ENCODE measurements at regions not wholly inside any gene's neighbourhood (a gene's known extent, or its start where the extent isn't known, plus 50 kb on each side); places are given as distances from the start of the nearest gene placed in this dataset.

DNA sequence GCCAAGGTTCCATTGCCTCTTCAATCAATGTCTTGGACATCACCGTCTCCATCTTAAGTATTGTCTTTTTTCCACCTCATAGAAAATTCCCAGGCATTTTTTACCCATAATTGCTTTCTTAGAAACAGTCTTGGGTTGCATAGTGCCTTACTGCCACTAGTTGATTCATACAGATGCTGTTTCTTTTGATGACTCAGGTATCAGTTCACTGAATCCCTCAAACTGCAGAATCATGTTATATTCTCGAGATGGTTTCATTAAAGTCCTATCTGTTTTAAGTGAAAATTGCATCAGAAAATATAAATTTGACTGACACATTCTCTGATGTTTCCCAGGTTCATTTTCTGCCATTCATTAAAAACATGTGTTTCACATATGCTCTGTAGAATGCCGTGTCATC lies 1489.1 kb downstream of the BRINP3 start:
- no peak for DNase-seq
- no peak overlapping the region for H3K4me3 Mint-ChIP-seq
- TF ChIP-seq CTCF (IDR thresholded peaks at IDR 0.05), result no peak
- no peak overlapping the region for H3K27ac Mint-ChIP-seq
- no peaks in the 10 kb centered on the region for H3K36me3 Mint-ChIP-seq (ENCODE audit: low read depth)
- no peaks in the 10 kb centered on the region for H3K27me3 Mint-ChIP-seq (ENCODE audit: low read depth, poor library complexity)
- no peaks in the 10 kb centered on the region for H3K9me3 Mint-ChIP-seq
- H3K4me1 Mint-ChIP-seq, result no peaks in the 10 kb centered on the region

- Mint-ChIP-seq H3K27me3 (ENCODE audit: low read depth, poor library complexity) (no peaks in the 10 kb centered on the region), H3K36me3 (ENCODE audit: low read depth) (no peaks in the 10 kb centered on the region), H3K4me3 (no peak overlapping the region), H3K4me1 (no peaks in the 10 kb centered on the region), H3K27ac (no peak overlapping the region), H3K9me3 (no peaks in the 10 kb centered on the region)
- TF ChIP-seq CTCF (IDR thresholded peaks at IDR 0.05), result no peak
- DNase-seq, result no peak
These were observed 1486.3 kb downstream of the BRINP3 start for GRCh38 chr1:188991221-188991930.

GRCh38 chr1:189007824-189008223 lies 1469.8 kb downstream of the BRINP3 start:
- Mint-ChIP-seq H3K27ac (no peak overlapping the region), H3K4me3 (no peak overlapping the region), H3K9me3 (no peaks in the 10 kb centered on the region), H3K4me1 (no peaks in the 10 kb centered on the region), H3K36me3 (ENCODE audit: low read depth) (no peaks in the 10 kb centered on the region), H3K27me3 (ENCODE audit: low read depth, poor library complexity) (no peaks in the 10 kb centered on the region)
- DNase-seq, result no peak
- no peak for TF ChIP-seq CTCF (IDR thresholded peaks at IDR 0.05)

- no peaks in the 10 kb centered on the region for H3K27me3 Mint-ChIP-seq (ENCODE audit: low read depth, poor library complexity)
- no peak overlapping the region for H3K4me3 Mint-ChIP-seq
- no peaks in the 10 kb centered on the region for H3K36me3 Mint-ChIP-seq (ENCODE audit: low read depth)
These were observed 1456.1 kb downstream of the BRINP3 start for GRCh38 chr1:189021577-189021976.

DNA sequence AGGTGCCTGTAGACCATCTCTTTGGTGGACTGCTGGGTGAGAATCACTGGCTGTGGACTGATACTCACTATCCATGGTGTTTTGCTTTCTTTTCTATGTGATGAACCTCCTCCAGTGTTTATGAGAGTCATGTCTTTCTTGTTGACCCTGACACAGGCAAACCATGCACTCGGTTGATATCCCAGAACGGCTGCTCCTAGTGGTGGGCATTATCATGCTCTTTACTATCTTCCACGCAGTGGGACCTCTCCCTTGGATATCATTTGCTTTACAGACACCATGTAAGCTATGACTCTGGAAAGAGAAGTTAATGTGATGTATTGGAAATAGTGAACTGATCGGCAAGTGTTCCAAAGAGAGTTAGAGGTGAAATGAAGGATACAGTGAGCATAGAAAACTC lies 1455.6 kb downstream of the BRINP3 start:
- Mint-ChIP-seq H3K4me3 (no peak overlapping the region), H3K27ac (no peak overlapping the region), H3K27me3 (ENCODE audit: low read depth, poor library complexity) (no peaks in the 10 kb centered on the region), H3K4me1 (no peaks in the 10 kb centered on the region), H3K9me3 (peaks cover 5% of the 10 kb centered on the region), H3K36me3 (ENCODE audit: low read depth) (no peaks in the 10 kb centered on the region)
- TF ChIP-seq CTCF (IDR thresholded peaks at IDR 0.05), result no peak
- no peak for DNase-seq

More at GRCh38 chr1:189021577-189021976, 1456.1 kb downstream of the BRINP3 start:
- no peak for DNase-seq
- TF ChIP-seq CTCF (IDR thresholded peaks at IDR 0.05), result no peak
- H3K9me3 Mint-ChIP-seq, result peaks cover 9% of the 10 kb centered on the region
- H3K27ac Mint-ChIP-seq, result no peak overlapping the region
- no peaks in the 10 kb centered on the region for H3K4me1 Mint-ChIP-seq

DNA sequence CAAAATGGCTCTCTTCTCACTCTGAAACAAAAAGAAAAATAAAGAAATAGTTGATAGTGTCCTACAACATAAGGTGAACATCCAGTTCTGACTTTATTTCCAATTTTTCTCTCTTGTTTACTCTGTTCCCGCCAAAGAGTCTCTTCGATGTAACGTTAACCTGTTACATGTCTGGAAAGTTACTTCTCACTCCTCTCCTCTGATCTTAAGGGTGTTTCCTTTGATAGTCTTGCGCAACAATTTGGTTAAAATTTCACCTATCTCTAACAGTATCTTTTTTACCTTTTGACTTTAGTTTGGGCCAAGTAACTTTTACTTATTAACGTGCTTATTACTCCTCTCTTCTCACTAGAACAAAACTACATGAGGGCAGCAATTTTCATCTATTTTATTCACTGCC lies 1450.2 kb downstream of the BRINP3 start:
- Mint-ChIP-seq H3K4me3 (no peak overlapping the region), H3K9me3 (peaks cover 5% of the 10 kb centered on the region), H3K27me3 (ENCODE audit: low read depth, poor library complexity) (no peaks in the 10 kb centered on the region), H3K27ac (no peak overlapping the region), H3K36me3 (ENCODE audit: low read depth) (no peaks in the 10 kb centered on the region), H3K4me1 (no peaks in the 10 kb centered on the region)
- no peak for TF ChIP-seq CTCF (IDR thresholded peaks at IDR 0.05)
- DNase-seq, result no peak

All from nephron progenitor cell (in vitro differentiated cells).